AG10803 (cell line): ENCODE measurements at regions not wholly inside any gene's neighbourhood (a gene's known extent, or its start where the extent isn't known, plus 50 kb on each side); places are given as distances from the start of the nearest gene placed in this dataset.

ENCODE experiments used
- DNase-seq: peaks from one replicate; pipeline ENCODE4 v3.0.0; 2010; ENCODE audit warnings: low read depth
- H3K4me3 ChIP-seq: 2 replicates; pipeline ENCODE4 v1.5.1; 2011; ENCODE audit warnings: mild to moderate bottlenecking, low read length, control low read depth
- CTCF ChIP-seq: conservative IDR thresholded peaks from 2 replicates; pipeline ENCODE4 v1.5.1; 2011; ENCODE audit warnings: mild to moderate bottlenecking, low read length, control low read depth, inconsistent platforms

- no peak overlapping the region for H3K4me3 ChIP-seq
- TF ChIP-seq CTCF = no peak
- no peak for DNase-seq
These were observed 99.8 kb upstream of the H2AZ1 start for GRCh38 chr4:100049872-100050271.

- H3K4me3 ChIP-seq = no peak overlapping the region
- DNase-seq = no peak
- TF ChIP-seq CTCF = no peak
These were observed 92.6 kb upstream of the H2AZ1 start for GRCh38 chr4:100042711-100043110.

- H3K4me3 ChIP-seq = no peak overlapping the region
- TF ChIP-seq CTCF = no peak
- no peak for DNase-seq
These were observed 92.2 kb upstream of the H2AZ1 start for GRCh38 chr4:100042235-100042634.

GRCh38 chr4:100041646-100042045 lies 91.6 kb upstream of the H2AZ1 start:
- no peak for TF ChIP-seq CTCF
- no peak overlapping the region for H3K4me3 ChIP-seq
- no peak for DNase-seq

- TF ChIP-seq CTCF = no peak
- H3K4me3 ChIP-seq = no peak overlapping the region
- no peak for DNase-seq
These were observed 84.1 kb upstream of the H2AZ1 start for GRCh38 chr4:100034023-100034664.

GRCh38 chr4:100026066-100026465 lies 76.0 kb upstream of the H2AZ1 start:
- no peak for DNase-seq
- no peak for TF ChIP-seq CTCF
- no peak overlapping the region for H3K4me3 ChIP-seq

- TF ChIP-seq CTCF = no peak
These were observed 73.7 kb upstream of the H2AZ1 start for GRCh38 chr4:100023800-100024199.

More at GRCh38 chr4:100023800-100024199, 73.7 kb upstream of the H2AZ1 start:
- no peak for DNase-seq
- H3K4me3 ChIP-seq = no peak overlapping the region
